ENCODE measurements at regions not wholly inside any gene's neighbourhood (a gene's known extent, or its start where the extent isn't known, plus 50 kb on each side); places are given as distances from the start of the nearest gene placed in this dataset.
"Not testable (repeated sequence)": the region's sequence is repeated elsewhere in the genome, so short reads cannot be mapped to it uniquely, and the experiment has no call there.

DNA sequence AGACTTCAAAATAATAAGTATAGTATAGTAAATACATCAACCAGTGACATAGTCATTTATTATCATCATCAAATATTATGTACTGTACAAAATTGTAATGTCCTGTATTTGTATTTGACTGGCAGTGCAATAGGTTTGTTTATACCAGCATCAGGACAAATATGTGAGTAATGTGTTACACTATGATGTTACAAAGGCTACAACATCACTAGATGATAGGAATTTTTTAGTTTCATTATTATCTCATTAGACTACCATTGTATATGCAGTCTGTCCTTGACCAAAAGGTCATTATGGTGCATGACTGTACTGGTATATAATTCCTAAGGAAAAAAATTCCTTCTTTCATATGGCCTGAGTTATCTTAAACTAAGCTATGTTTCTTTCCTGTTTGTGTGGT, 63.6 kb upstream of the VCAN start:
- ATAC-seq (no peak), DNase-seq (ENCODE audit: low read depth, low spot score) (no peak)
- in situ Hi-C loops (cut with HindIII; ENCODE audit: low pct_unique_long_range_greater_than_20kb, low sequenced_read_pairs) (no loop called here), intact Hi-C loops (cut with micrococcal nuclease; ENCODE audit: unreplicated experiment) (no loop called here)
- no peaks in the 10 kb centered on the region for H3K36me3 ChIP-seq (ENCODE audit: control insufficient read depth, insufficient read depth, low read length)
- no TSS peak for BruUV-seq (replicated peaks)
- no peaks in the 10 kb centered on the region for H3K27me3 ChIP-seq (ENCODE audit: control insufficient read depth, insufficient read depth, low read length)
- H3K9me3 ChIP-seq (ENCODE audit: control insufficient read depth, insufficient read depth, low read depth, low read length): no peaks in the 10 kb centered on the region
- H3K4me1 ChIP-seq (ENCODE audit: control insufficient read depth, insufficient read depth, low read length): no peaks in the 10 kb centered on the region
- H3K4me3 ChIP-seq (ENCODE audit: low read depth in 2 of 2, low read length in 2 of 2): no peak overlapping the region
- H3K27ac ChIP-seq (ENCODE audit: low read length): no peak overlapping the region
- TF ChIP-seq, protein P1, sequence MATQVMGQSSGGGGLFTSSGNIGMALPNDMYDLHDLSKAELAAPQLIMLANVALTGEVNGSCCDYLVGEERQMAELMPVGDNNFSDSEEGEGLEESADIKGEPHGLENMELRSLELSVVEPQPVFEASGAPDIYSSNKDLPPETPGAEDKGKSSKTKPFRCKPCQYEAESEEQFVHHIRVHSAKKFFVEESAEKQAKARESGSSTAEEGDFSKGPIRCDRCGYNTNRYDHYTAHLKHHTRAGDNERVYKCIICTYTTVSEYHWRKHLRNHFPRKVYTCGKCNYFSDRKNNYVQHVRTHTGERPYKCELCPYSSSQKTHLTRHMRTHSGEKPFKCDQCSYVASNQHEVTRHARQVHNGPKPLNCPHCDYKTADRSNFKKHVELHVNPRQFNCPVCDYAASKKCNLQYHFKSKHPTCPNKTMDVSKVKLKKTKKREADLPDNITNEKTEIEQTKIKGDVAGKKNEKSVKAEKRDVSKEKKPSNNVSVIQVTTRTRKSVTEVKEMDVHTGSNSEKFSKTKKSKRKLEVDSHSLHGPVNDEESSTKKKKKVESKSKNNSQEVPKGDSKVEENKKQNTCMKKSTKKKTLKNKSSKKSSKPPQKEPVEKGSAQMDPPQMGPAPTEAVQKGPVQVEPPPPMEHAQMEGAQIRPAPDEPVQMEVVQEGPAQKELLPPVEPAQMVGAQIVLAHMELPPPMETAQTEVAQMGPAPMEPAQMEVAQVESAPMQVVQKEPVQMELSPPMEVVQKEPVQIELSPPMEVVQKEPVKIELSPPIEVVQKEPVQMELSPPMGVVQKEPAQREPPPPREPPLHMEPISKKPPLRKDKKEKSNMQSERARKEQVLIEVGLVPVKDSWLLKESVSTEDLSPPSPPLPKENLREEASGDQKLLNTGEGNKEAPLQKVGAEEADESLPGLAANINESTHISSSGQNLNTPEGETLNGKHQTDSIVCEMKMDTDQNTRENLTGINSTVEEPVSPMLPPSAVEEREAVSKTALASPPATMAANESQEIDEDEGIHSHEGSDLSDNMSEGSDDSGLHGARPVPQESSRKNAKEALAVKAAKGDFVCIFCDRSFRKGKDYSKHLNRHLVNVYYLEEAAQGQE (IDR thresholded peaks at IDR 0.05; ENCODE audit: insufficient read depth in 1 of 2, low read depth in 2 of 2, low read length in 1 of 2): no peak
- no peak for TF ChIP-seq SIN3A (IDR thresholded peaks at IDR 0.05; ENCODE audit: borderline replicate concordance, insufficient read depth, low read depth, low read length)
- TF ChIP-seq POLR2AphosphoS5 (IDR thresholded peaks at IDR 0.05; ENCODE audit: low read depth, low read length): no peak
- TF ChIP-seq, protein P2, sequence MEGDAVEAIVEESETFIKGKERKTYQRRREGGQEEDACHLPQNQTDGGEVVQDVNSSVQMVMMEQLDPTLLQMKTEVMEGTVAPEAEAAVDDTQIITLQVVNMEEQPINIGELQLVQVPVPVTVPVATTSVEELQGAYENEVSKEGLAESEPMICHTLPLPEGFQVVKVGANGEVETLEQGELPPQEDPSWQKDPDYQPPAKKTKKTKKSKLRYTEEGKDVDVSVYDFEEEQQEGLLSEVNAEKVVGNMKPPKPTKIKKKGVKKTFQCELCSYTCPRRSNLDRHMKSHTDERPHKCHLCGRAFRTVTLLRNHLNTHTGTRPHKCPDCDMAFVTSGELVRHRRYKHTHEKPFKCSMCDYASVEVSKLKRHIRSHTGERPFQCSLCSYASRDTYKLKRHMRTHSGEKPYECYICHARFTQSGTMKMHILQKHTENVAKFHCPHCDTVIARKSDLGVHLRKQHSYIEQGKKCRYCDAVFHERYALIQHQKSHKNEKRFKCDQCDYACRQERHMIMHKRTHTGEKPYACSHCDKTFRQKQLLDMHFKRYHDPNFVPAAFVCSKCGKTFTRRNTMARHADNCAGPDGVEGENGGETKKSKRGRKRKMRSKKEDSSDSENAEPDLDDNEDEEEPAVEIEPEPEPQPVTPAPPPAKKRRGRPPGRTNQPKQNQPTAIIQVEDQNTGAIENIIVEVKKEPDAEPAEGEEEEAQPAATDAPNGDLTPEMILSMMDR (IDR thresholded peaks at IDR 0.05): no peak
- no peak for TF ChIP-seq TCF7L2 (IDR thresholded peaks at IDR 0.05; ENCODE audit: low read depth, low read length)
- ChIA-PET CTCF (no interaction called here), POLR2A (no interaction called here)

DNA sequence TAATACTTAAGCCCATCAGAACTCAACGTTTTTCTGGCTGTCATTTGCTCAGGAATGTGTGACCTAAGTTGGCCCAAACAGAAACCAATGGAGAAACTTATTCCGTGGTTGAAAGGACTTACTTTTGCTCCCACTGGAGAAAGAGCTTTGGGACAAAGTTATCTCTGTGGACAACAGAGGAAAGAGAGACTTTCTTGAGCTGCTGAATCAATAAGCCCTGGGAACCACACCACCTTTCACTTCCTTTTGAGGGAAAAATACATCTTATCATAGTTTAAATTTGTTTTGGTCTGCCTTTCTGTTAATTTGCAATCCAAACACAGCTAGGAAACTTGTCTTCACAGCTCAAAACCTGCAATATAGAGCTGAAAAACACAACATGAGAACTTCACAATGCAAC, 62.8 kb upstream of the VCAN start:
- Histone ChIP-seq H3K27ac (ENCODE audit: low read length) (no peak overlapping the region), H3K4me3 (ENCODE audit: low read depth in 2 of 2, low read length in 2 of 2) (no peak overlapping the region), H3K36me3 (ENCODE audit: control insufficient read depth, insufficient read depth, low read length) (no peaks in the 10 kb centered on the region), H3K9me3 (ENCODE audit: control insufficient read depth, insufficient read depth, low read depth, low read length) (no peaks in the 10 kb centered on the region), H3K4me1 (ENCODE audit: control insufficient read depth, insufficient read depth, low read length) (no peaks in the 10 kb centered on the region), H3K27me3 (ENCODE audit: control insufficient read depth, insufficient read depth, low read length) (no peaks in the 10 kb centered on the region)
- POLR2A ChIA-PET: interaction anchor here (0.6 kb wide), 1 partner anchor 370 kb away, joined by 3 read pairs; no protein-coding TSS in a partner anchor
- TF ChIP-seq SIN3A (IDR thresholded peaks at IDR 0.05; ENCODE audit: borderline replicate concordance, insufficient read depth, low read depth, low read length) (no peak), TCF7L2 (IDR thresholded peaks at IDR 0.05; ENCODE audit: low read depth, low read length) (no peak), POLR2AphosphoS5 (IDR thresholded peaks at IDR 0.05; ENCODE audit: low read depth, low read length) (no peak)
- TF ChIP-seq, protein P1 (IDR thresholded peaks at IDR 0.05; ENCODE audit: insufficient read depth in 1 of 2, low read depth in 2 of 2, low read length in 1 of 2): no peak
- TF ChIP-seq, protein P2 (IDR thresholded peaks at IDR 0.05): no peak
- in situ Hi-C loops (cut with HindIII; ENCODE audit: low pct_unique_long_range_greater_than_20kb, low sequenced_read_pairs): no loop called here
- CTCF ChIA-PET: no interaction called here
- BruUV-seq (replicated peaks): no TSS peak
- intact Hi-C loops (cut with micrococcal nuclease; ENCODE audit: unreplicated experiment): no loop called here
- DNase-seq (ENCODE audit: low read depth, low spot score) (no peak), ATAC-seq (no peak)

- CTCF ChIA-PET; H3K4me1 ChIP-seq (ENCODE audit: control insufficient read depth, insufficient read depth, low read length); ATAC-seq; H3K4me3 ChIP-seq (ENCODE audit: low read depth in 2 of 2, low read length in 2 of 2); DNase-seq (ENCODE audit: low read depth, low spot score); POLR2A ChIA-PET; H3K27me3 ChIP-seq (ENCODE audit: control insufficient read depth, insufficient read depth, low read length); H3K36me3 ChIP-seq (ENCODE audit: control insufficient read depth, insufficient read depth, low read length); H3K9me3 ChIP-seq (ENCODE audit: control insufficient read depth, insufficient read depth, low read depth, low read length); in situ Hi-C loops (cut with HindIII; ENCODE audit: low pct_unique_long_range_greater_than_20kb, low sequenced_read_pairs); intact Hi-C loops (cut with micrococcal nuclease; ENCODE audit: unreplicated experiment); H3K27ac ChIP-seq (ENCODE audit: low read length); BruUV-seq (replicated peaks): not testable (repeated sequence)
These were observed 61.8 kb upstream of the VCAN start for GRCh38 chr5:83409776-83410175.

DNA sequence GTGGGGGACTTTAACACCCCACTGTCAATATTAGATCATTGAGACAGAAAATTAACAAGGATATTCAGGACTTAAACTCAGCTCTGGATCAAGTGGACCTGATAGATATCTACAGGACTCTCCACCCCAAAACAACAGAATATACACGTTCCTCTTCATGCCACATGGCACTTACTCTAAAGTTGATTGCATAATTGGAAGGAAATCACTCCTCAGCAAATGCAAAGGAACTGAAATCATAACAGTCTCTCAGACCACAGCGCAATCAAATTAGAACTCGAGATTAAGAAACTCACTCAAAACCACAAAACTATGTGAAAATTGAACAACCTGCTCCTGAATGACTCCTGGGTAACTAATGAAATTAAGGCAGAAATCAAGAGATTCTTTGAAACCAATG, 61.2 kb upstream of the VCAN start:
- ATAC-seq; H3K4me3 ChIP-seq (ENCODE audit: low read depth in 2 of 2, low read length in 2 of 2); intact Hi-C loops (cut with micrococcal nuclease; ENCODE audit: unreplicated experiment); in situ Hi-C loops (cut with HindIII; ENCODE audit: low pct_unique_long_range_greater_than_20kb, low sequenced_read_pairs); BruUV-seq (replicated peaks); H3K36me3 ChIP-seq (ENCODE audit: control insufficient read depth, insufficient read depth, low read length); CTCF ChIA-PET; POLR2A ChIA-PET; H3K27ac ChIP-seq (ENCODE audit: low read length); DNase-seq (ENCODE audit: low read depth, low spot score); H3K4me1 ChIP-seq (ENCODE audit: control insufficient read depth, insufficient read depth, low read length); H3K27me3 ChIP-seq (ENCODE audit: control insufficient read depth, insufficient read depth, low read length); H3K9me3 ChIP-seq (ENCODE audit: control insufficient read depth, insufficient read depth, low read depth, low read length): not testable (repeated sequence)
